Activated CD4-positive, alpha-beta T cell treated with anti-CD3 and anti-CD28 coated beads for 4 hours (primary cell): ENCODE measurements at regions not wholly inside any gene's neighbourhood (a gene's known extent, or its start where the extent isn't known, plus 50 kb on each side); places are given as distances from the start of the nearest gene placed in this dataset.
"Not testable (repeated sequence)": the region's sequence is repeated elsewhere in the genome, so short reads cannot be mapped to it uniquely, and the experiment has no call there.

ENCODE experiments used
- DNase-seq, 2 donors: peaks; one replicate each; pipeline ENCODE4 v3.0.0-alpha.2; 2020

- no peak for DNase-seq
Observed at GRCh38 chr7:81333004-81333403, 414.2 kb upstream of the SEMA3C start.

GRCh38 chr7:81331061-81332018, 412.5 kb upstream of the SEMA3C start:
- DNase-seq: no peak

GRCh38 chr7:81330108-81330507, 411.3 kb upstream of the SEMA3C start:
- no peak for DNase-seq

- DNase-seq: no peak
Observed at GRCh38 chr7:81327468-81328266, 408.8 kb upstream of the SEMA3C start.

- no peak for DNase-seq
Observed at GRCh38 chr7:81321949-81322348, 403.1 kb upstream of the SEMA3C start.

GRCh38 chr7:81317741-81318140, 398.9 kb upstream of the SEMA3C start:
- no peak for DNase-seq

GRCh38 chr7:81308643-81309322, 389.9 kb upstream of the SEMA3C start:
- no peak for DNase-seq

- DNase-seq: no peak
Observed at GRCh38 chr7:81301815-81302214, 383.0 kb upstream of the SEMA3C start.

- DNase-seq: no peak
Observed at GRCh38 chr7:81300753-81301152, 381.9 kb upstream of the SEMA3C start.

GRCh38 chr7:81299711-81300110, 380.9 kb upstream of the SEMA3C start:
- DNase-seq: no peak

GRCh38 chr7:81298951-81299666, 380.3 kb upstream of the SEMA3C start:
- DNase-seq: no peak

GRCh38 chr7:81297317-81297716, 378.5 kb upstream of the SEMA3C start:
- DNase-seq: no peak

- DNase-seq: no peak
Observed at GRCh38 chr7:81296726-81297125, 377.9 kb upstream of the SEMA3C start.

- DNase-seq: no peak
Observed at GRCh38 chr7:81294897-81295515, 376.2 kb upstream of the SEMA3C start.

- DNase-seq: no peak
Observed at GRCh38 chr7:81293806-81294205, 375.0 kb upstream of the SEMA3C start.

GRCh38 chr7:81286754-81287153, 367.9 kb upstream of the SEMA3C start:
- not testable (repeated sequence) for DNase-seq

GRCh38 chr7:81285142-81285871, 366.5 kb upstream of the SEMA3C start:
- no peak for DNase-seq

- no peak for DNase-seq
Observed at GRCh38 chr7:81284576-81284975, 365.7 kb upstream of the SEMA3C start.

- DNase-seq: no peak
Observed at GRCh38 chr7:81280531-81280930, 361.7 kb upstream of the SEMA3C start.

- no peak for DNase-seq
Observed at GRCh38 chr7:81277691-81278090, 358.8 kb upstream of the SEMA3C start.
